HG03469 (cell line): ENCODE measurements at regions not wholly inside any gene's neighbourhood (a gene's known extent, or its start where the extent isn't known, plus 50 kb on each side); places are given as distances from the start of the nearest gene placed in this dataset.
"Not testable (repeated sequence)": the region's sequence is repeated elsewhere in the genome, so short reads cannot be mapped to it uniquely, and the experiment has no call there.

ENCODE experiments used
- ATAC-seq: cut with Tn5 transposase; IDR thresholded peaks from one replicate; pipeline ENCODE4 v1.9.1; 2021; ENCODE audit warnings: mild to moderate bottlenecking, moderate library complexity, moderate number of reproducible peaks; ENCODE audit not compliant: unreplicated experiment

DNA sequence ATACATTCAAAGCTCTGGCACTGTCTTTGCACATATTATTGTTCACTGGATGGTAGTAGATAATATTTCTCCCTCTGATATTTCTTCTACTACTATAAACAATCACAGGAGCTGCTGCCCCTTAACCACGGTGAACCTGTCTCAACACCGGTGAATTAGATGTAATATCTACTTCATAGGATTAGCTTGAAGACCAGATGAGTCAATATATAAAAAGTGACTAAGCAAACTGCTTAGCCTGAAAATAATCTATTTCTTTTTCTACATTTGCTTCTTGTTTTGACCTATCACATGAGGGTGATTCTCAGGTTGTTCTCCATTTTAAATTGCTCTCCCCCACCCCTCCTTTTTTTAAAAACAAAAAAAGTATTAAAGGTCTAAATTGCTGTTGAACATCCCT, 645.5 kb downstream of the ANKRD50 start:
- ATAC-seq, result no peak

DNA sequence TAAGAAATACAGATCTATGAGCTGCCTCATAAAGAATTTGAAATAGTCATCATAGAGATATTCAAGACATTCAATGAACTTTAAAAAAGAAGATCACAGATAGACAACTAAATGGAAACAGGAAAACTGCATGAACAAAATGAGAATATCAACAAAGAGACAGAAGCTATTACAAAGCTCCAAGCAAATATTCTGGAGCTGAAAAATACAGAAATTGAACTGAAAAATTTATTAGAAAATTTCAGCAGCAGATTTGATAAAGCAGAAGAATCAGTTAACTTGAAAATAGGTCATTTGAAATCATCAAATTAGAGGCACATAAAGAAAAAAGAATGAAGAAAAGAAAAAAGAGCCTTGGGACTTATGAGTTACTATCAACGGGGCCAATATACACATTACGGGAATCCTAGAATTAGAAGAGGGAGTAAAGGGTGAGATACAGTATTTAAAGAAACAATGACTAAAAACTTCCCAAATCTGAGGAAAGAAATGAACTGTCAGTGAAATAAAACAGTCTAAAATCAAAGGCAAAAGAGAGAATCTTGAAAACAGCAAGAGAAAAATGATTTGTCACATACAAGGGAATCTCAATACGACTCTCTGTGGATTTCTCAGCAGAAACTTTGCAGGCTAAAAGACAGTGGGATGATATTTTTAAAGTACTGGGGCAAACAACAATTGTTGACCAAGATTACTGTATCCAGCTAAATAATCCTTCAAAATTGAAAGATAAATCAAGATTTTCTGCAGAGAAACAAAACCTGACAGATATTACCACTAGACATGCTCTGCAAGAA, 641.6 kb downstream of the ANKRD50 start:
- no peak for ATAC-seq

DNA sequence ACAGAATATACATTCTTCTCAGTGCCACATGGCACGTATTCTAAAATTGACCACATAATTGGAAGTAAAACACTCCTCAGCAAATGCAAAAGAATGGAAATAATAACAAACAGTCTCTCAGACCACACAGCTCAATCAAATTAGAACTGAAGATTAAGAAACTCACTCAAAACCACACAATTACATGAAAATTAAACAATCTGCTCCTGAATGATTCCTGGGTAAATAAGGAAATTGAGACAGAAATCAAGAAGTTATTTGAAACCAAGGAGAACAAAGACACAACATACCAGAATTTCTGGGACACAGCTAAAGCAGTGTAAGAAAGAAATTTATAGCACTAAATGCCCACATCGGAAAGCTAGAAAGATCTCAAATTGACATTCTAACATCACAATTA, 637.3 kb downstream of the ANKRD50 start:
- ATAC-seq, result not testable (repeated sequence)

DNA sequence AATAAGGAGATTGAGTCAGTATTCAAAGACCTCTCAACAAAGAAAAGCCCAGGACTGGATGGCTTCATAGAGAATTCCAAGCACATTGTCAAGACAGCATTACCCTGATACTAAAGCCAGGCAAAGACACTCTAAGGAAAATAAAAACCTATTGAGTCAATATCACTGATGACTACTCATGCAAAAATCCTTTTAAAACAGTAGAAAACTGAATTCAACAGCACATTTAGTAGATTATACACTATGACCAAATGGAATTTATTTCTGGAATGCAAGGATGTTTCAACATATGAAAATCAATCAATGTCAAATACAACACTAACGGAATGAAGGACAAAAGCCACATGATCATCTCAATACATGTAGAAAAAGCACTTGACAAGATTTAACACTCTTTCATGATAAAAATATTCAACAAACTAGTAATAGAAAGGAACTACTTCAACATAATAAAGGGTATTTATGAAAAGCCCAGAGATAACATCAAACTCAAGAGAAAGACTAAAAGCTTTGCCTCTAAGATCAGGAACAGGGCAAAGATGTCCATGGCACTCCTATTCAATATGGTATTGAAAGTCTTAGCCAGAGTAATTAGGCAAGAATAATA, 633.3 kb downstream of the ANKRD50 start:
- ATAC-seq, result no peak

DNA sequence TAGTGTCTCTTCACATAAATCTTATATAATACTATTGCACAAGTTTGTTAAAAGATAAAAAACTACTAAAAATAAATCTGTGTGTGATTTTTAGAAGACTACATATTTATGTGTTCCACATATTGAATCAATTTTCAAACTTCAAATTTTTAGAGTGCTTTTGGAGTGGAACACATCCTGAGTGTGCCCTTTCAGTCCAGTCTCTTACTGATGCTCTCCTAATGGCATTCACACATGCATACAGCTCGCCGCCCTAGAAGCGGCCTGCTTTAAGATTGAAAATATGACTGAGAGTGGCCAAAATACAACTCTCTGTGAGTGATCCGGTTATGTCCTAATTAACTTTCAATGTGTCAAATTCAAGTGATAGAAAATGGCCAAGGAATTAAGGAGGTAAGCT, 628.8 kb downstream of the ANKRD50 start:
- ATAC-seq, result no peak

DNA sequence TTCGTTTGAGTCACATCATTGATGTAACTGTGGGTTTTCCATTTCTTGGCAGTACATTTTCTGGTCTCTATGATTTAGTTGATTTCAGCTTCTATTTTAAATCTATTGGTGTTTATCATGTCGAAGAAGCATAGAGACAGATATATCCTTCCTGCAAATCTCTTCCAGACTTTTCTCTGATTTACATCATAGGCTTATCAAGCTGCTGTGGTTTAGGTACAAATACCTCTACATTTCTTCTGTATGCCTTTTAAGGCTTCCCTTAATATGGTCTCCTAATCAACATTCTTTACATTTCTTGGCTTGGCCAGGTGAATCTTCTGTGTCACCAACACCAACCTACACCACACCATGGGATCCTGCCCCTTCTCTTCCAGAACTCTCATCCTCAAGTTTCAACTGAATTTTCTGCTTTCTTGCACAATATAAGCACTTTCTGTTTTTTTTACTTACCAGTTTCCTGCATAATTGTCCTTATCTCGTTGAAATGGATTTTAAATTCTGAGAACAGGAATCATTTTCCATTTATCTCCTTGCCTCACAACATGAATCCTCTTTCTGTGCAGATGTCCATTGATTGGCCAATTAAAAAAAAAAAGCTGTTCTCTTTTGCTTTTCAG, 626.9 kb downstream of the ANKRD50 start:
- no peak for ATAC-seq

DNA sequence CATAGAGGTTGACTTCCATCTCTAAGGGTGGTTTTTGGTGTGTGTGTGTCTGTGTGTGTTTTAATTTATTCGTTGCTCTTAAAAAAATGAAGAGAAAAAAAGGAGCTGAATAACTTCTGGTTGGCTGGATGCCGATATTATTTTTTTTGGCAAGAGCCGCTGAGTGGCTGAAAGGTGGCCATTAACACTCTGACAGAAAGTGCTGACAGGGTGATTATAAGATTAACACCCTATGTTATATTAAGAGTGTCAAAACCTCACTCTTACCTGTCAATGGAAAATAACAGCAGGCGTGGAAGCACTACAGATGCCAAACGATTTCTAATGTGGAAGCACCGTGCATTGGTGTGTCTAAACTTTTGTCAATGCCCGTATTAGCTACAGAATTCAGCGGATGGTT, 622.5 kb downstream of the ANKRD50 start:
- no peak for ATAC-seq

DNA sequence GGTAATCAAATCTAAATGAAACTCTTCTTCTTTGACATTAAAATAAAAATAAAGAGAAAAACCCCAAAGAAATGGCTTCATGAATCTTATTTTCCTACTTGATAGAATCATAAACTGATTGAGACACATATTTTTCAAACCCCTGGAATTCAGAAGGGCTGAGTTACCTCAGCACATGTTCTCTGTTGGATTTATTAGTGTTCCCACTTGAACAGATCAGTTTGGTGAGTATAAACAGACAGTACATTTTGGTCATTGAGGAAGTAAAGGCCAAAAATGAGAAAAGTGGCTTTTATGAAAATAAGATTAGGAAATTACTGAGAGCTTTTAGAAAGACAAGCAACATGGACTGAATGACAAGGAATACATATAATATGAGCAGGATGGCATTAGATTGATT, 620.4 kb downstream of the ANKRD50 start:
- no peak for ATAC-seq

DNA sequence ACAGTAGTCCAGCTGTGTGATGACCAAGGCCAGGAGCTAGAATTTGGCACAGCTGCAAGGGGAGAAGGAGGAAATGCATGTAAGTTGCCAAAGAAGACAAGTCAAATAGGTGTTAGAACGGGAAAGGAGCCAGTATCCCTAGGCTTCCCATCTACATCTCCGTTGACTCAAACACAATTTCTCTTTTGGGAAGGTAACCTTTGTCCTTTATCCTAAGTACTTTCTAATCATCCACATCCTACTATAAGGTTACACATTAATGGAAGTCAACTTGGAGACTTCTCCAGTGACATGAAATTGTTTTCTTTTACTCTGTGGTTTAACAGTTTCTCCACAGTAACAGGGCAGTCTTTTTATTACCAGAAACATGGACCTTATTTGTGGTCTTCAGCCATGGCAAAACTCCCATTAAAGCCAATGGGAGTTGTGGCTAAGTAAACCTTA, 620.0 kb downstream of the ANKRD50 start:
- no peak for ATAC-seq

DNA sequence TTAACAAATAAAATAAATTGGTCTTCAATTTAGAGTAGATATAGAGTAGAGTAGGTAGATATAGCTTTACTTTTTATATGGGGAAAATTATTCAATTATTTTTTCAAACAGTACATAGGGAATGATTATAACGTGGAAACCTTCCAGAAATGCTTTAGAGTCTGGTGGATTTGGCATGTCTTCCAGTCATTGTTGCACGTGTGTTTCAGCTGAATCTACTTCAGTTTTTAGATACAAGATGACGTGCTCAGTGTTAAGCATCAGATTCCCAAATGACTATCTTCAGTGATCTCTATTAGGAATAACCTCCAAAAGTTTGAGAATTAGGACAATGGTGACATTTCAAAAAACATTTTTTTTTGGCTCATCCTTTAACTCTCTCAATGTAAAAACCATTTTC, 616.9 kb downstream of the ANKRD50 start:
- no peak for ATAC-seq

DNA sequence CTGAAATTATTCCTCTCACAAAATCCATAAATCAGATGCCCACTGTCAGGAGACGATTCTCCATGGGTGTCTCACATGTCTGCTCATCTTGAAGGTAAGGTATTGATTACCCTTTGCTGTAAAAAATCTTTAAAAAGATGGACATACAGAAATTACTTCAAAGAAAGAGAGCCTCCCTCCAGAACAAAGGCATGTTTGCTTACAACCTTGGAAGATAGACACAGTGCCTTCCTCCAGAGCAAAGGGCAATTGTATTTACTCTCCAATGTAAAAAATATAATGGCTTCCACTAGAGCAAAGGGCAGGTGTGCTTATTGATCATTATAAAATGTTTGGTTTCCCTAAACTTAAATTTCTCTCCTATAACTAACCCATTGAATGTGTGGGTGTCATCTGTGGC, 616.2 kb downstream of the ANKRD50 start:
- ATAC-seq, result no peak

DNA sequence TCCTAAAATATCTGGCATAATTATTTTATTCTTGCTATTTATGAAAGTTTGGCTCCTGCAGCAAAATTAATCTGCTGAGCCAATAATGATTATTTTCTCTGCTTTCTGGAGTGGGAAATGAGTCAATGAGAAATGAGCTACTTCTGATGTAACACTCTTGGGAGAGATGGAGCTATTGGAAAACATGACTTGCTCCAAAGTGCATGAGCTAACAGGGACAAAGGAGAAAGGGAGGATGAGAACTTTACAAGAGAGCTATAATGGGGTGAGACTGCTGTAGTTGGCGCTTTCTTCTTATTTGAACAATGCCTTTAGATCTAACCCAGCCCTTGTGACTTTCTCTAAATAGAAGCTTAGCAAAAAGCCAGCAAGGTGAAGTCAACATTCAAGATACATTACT, 615.1 kb downstream of the ANKRD50 start:
- no peak for ATAC-seq

DNA sequence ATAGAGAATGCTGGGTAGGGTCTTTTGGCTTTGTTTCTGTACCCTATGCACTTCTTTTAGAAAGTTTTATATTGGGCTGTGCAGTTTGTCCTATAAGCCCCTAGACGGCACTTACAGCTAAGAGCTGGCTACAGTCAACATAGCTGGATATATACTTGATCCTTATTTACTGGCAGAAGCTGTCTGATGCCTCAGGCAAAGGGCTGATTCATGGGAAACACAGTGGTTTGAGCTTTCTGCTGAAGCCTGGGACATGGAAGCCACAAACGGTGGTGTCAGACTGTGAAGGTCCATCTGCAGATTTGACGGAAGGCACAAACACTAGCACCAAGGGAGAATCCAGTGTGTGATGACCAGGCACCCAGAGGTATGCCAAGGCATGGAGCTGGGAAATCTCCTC, 608.4 kb downstream of the ANKRD50 start:
- ATAC-seq, result no peak

DNA sequence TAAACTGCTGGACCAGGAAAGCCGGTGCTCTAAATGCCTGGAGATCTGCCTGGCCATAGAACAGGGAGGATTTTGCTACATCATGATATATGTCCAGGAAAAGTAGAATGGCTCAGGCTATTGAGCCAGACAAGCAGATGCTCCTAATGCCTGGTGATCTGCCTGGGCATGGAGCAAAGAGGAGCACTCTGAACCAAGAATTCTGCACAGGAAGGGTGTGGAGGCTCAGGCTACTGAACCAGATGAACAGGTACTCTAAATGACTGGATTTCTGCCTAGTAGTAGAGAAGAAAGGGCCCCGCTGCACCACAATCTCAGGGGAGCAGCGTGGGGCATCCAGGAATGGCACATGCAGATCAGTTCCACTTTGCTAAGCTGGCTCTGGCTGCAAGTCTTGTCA, 607.9 kb downstream of the ANKRD50 start:
- no peak for ATAC-seq

DNA sequence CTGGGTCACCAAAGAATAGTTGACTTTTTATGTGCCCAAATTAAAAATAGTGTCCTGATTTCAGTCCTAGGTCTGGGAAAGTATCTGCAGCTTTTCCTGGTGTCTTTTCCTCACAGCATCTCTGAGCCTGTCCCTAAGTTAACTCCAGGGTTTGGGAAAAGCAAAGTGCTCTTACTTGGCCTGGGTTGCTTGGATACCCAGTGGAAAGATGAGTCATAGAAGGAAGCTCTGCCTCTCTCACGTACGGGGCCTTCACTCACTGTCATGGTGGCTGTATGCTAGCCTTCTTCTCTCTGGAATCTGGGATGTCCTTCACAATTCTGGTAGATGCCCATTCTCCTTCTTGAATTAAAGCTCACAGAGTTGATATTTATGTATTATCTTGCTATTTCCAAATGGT, 607.3 kb downstream of the ANKRD50 start:
- no peak for ATAC-seq

DNA sequence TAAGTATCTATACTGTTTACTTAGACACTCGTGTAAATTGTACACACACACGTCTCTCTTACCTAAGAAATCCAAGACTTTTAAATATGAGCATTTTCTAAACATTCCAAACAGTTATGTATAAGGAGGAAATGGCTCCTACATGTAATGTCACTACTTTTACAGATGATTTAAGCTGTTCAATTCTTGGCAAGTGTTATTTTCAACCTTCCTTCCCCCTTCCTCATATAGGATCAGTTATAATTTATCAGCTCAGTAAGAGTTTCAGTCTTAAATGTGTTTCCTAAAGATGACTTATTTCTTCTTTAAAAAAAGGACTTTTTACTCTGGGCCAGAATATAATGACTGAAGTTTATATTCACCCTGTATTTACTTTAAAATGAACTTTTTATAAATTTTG, 601.1 kb downstream of the ANKRD50 start:
- ATAC-seq, result no peak

DNA sequence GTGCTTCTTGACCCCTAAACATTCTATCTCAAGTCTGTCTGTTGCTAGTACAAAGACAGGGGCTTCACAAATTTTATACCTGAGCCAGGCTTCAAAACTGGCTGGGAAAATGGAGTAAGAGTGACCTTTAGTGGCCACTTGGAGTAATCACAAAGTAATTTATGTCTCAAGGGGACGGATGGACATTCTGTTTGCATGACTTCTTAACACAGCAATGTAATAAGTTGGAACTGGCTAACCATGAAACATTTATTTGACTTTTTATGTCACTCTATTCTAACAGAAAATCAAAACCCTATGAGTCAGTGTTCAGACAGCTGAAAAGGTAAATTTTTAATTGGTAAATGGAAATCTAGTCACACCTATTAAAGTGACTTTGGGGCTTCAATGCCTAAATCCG, 600.6 kb downstream of the ANKRD50 start:
- ATAC-seq, result no peak

DNA sequence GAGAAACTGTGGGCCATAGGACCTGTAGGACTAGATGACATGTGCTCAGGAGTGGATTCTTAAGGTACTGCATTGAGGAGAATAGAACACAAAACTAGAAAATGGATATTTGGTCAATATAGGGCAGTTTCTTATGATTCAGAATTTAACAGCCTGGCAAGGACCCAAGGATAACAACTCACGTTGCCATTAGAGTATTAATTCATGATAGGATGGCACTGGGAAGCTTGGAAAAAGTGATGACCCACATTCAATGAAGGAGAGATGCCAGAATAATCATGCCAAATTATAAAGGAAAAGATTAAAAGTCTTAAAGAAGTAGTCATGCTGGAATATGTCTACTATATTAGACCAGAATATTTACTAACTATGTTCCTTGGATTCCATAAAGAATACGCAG, 594.5 kb downstream of the ANKRD50 start:
- no peak for ATAC-seq

DNA sequence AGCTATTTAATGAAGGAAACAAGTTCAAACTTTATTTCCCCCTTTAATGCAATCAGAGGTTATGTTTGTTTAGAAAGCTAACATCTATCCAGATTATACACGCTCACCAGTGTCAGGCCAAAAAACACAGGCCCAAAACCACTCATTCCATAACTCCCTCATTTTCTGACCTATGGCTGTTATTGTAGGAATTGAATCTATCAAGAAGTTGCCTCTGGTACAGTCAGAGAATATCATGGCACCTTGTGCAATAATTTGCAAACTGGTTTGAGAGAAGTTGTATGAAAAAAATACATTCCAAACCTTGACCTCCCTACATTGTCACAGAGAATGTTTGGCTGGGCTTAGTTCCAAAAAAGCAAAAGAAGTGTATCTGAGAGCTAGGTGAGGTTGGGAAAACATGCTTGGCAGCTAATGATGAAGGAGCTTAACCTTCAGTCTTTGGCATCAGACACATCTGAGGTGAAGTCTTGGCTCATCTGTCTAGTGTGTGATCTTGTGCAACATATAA, 591.0 kb downstream of the ANKRD50 start:
- ATAC-seq, result no peak

DNA sequence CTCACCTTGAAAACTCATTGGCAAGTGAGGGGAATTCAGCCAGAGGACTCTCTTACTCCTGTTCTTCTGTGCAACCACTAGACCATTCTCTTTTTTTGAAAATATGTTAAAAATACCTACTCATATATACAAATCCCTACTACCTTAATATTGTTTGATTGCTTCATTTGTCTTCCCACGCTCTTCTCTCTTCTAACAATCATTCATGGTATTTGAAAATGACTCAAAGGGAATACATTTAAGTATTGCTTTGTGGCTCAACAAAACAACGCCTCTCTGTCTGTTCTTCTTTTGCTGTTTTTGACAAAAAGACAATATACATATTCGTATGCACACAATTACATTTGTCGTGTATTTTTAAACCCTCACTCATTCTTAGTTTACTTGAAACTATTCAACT, 589.4 kb downstream of the ANKRD50 start:
- ATAC-seq, result no peak

DNA sequence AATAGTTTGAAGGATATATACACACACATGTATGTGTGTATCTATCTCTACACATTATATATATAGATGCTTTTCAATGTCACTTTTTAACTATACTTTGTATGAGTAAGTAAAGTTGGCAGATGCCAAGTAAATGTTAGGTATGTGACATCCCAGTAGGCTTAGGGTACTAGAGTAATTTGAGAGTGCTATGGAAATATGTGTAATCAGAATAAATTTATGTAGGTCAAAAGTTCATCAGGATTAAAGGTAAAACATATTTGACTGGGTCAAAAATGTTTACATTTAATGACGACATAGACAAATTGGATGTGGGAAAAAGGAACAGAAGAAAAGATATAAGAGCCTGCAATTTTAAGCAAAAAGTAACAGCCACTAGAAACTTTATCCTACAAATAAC, 588.8 kb downstream of the ANKRD50 start:
- no peak for ATAC-seq

DNA sequence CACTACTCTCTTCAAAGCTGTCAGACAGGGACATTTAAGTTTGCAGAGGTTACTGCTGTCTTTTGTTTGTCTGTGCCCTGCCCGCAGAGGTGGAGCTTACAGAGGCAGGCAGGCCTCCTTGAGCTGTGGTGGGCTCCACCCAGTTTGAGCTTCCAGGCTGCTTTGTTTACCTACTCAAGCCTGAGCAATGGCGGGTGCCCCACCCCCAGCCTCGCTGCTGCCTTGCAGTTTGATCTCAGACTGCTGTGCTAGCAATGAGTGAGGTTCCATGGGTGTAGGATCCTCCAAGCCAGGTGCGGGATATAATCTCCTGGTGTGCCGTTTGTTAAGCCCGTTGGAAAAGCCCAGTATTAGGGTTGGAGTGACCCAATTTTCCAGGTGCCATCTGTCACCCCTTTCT, 581.2 kb downstream of the ANKRD50 start:
- not testable (repeated sequence) for ATAC-seq
